Liver (tissue), 8 donors: ENCODE measurements at regions not wholly inside any gene's neighbourhood (a gene's known extent, or its start where the extent isn't known, plus 50 kb on each side); places are given as distances from the start of the nearest gene placed in this dataset.

Source experiments
- DNase-seq: peaks from one replicate; pipeline ENCODE4 v3.0.0-alpha.2; 2017; ENCODE audit warnings: low spot score
- H3K27ac ChIP-seq, 2 donors: one replicate each; pipeline ENCODE4 v1.7.0; 2013; ENCODE audit warnings: inconsistent platforms in 2 of 2, low read length in 2 of 2, control low read depth in 1 of 2, low read depth in 1 of 2, mild to moderate bottlenecking in 1 of 2
- H3K27me3 ChIP-seq, 4 donors: one replicate each; pipeline versions ENCODE4 v1.6.1 to v1.7.0; 2013; ENCODE audit warnings: low read length in 3 of 4, inconsistent platforms in 1 of 4, mild to moderate bottlenecking in 1 of 4, moderate library complexity in 1 of 4; ENCODE audit not compliant: control insufficient read depth in 4 of 4, insufficient read depth in 4 of 4
- H3K36me3 ChIP-seq, 4 donors: one replicate each; pipeline versions ENCODE4 v1.6.1 to v1.7.0; 2013; ENCODE audit warnings: low read length in 3 of 4, mild to moderate bottlenecking in 3 of 4, low read depth in 1 of 4, moderate library complexity in 1 of 4; ENCODE audit not compliant: control insufficient read depth in 4 of 4, insufficient read depth in 3 of 4
- H3K4me1 ChIP-seq, 4 donors: one replicate each; pipeline versions ENCODE4 v1.6.1 to v1.7.0; 2013; ENCODE audit warnings: low read length in 3 of 4, mild to moderate bottlenecking in 3 of 4, moderate library complexity in 1 of 4; ENCODE audit not compliant: control insufficient read depth in 4 of 4, insufficient read depth in 4 of 4
- H3K4me3 ChIP-seq, 3 donors: one replicate each; pipeline versions ENCODE4 v1.6.1 to v1.7.0; 2013; ENCODE audit warnings: low read length in 3 of 3, control low read depth in 1 of 3, low read depth in 1 of 3, mild to moderate bottlenecking in 1 of 3
- H3K9ac ChIP-seq, 2 donors: one replicate each; pipeline ENCODE4 v1.7.0; 2013; ENCODE audit warnings: low read length in 2 of 2, mild to moderate bottlenecking in 2 of 2, moderate library complexity in 2 of 2, control low read depth in 1 of 2, low read depth in 1 of 2
- H3K9me3 ChIP-seq, 4 donors: one replicate each; pipeline versions ENCODE4 v1.6.1 to v1.7.0; 2013; ENCODE audit warnings: low read length in 3 of 4; ENCODE audit not compliant: control insufficient read depth in 4 of 4
- ATF3 ChIP-seq: IDR thresholded peaks from 2 replicates; pipeline ENCODE4 v1.6.1; 2016; ENCODE audit warnings: antibody characterized with exemption
- CTCF ChIP-seq: fragments of 150-350 bp; IDR thresholded peaks from 2 replicates; pipeline ENCODE4 v1.5.1; 2017; ENCODE audit warnings: improper control_type of control experiment, low read depth, low read length; ENCODE audit not compliant: missing input control
- EGR1 ChIP-seq, 2 donors: IDR thresholded peaks; 2 replicates each; pipeline ENCODE4 v1.6.1; 2016 to 2018; ENCODE audit warnings: antibody characterized with exemption in 2 of 2, low read depth in 2 of 2
- FOXA1 ChIP-seq: IDR thresholded peaks from 2 replicates; pipeline ENCODE4 v1.6.1; 2016; ENCODE audit warnings: antibody characterized with exemption
- FOXA2 ChIP-seq: IDR thresholded peaks from 2 replicates; pipeline ENCODE4 v1.6.1; 2016; ENCODE audit warnings: antibody characterized with exemption
- GABPA ChIP-seq, 2 donors: IDR thresholded peaks in 1 of 2; conservative IDR thresholded peaks in 1 of 2; 2 replicates each; pipeline ENCODE4 v1.6.1; 2016; ENCODE audit warnings: antibody characterized with exemption in 2 of 2, mild to moderate bottlenecking in 1 of 2, moderate library complexity in 1 of 2
- HNF4A ChIP-seq, 2 donors: conservative IDR thresholded peaks; 2 replicates each; pipeline ENCODE4 v1.6.1; 2016; ENCODE audit warnings: antibody characterized with exemption in 2 of 2, mild to moderate bottlenecking in 2 of 2
- HNF4G ChIP-seq: IDR thresholded peaks from 2 replicates; pipeline ENCODE4 v1.6.1; 2016; ENCODE audit warnings: antibody characterized with exemption
- JUND ChIP-seq, 2 donors: IDR thresholded peaks; 2 replicates each; pipeline ENCODE4 v1.6.1; 2016; ENCODE audit warnings: antibody characterized with exemption in 2 of 2
- MAX ChIP-seq: IDR thresholded peaks from 2 replicates; pipeline ENCODE4 v1.6.1; 2016; ENCODE audit warnings: antibody characterized with exemption
- RAD21 ChIP-seq, 2 donors: IDR thresholded peaks; 2 replicates each; pipeline ENCODE4 v1.6.1; 2016; ENCODE audit warnings: antibody characterized with exemption in 2 of 2, mild to moderate bottlenecking in 2 of 2
- REST ChIP-seq: IDR thresholded peaks from 2 replicates; pipeline ENCODE4 v1.6.1; 2016; ENCODE audit warnings: antibody characterized with exemption, mild to moderate bottlenecking
- RXRA ChIP-seq, 2 donors: IDR thresholded peaks; 2 replicates each; pipeline ENCODE4 v1.6.1; 2017 to 2018; ENCODE audit warnings: antibody characterized with exemption in 2 of 2, mild to moderate bottlenecking in 1 of 2
- TAF1 ChIP-seq: conservative IDR thresholded peaks from 2 replicates; pipeline ENCODE4 v1.6.1; 2016; ENCODE audit warnings: antibody characterized with exemption, mild to moderate bottlenecking
- YY1 ChIP-seq: IDR thresholded peaks from 2 replicates; pipeline ENCODE4 v1.6.1; 2016; ENCODE audit warnings: antibody characterized with exemption, mild to moderate bottlenecking
- ZBTB33 ChIP-seq: IDR thresholded peaks from 2 replicates; pipeline ENCODE4 v1.6.1; 2016; ENCODE audit warnings: antibody characterized with exemption
- WGBS: extraction: QIAGEN DNeasy Blood & Tissue Kit; methylation state at CpG from one replicate; pipeline ENCODE4 v1.1.7; 2013; 5-methylcytosine and 5-hydroxymethylcytosine counted together
- donor health status: healthy.
- donor health status: healthy.
- donor health status: healthy.
- donor health status: healthy.
- donor health status: healthy.

- Histone ChIP-seq H3K27me3 (peaks cover 0 to 4% (median under 1%) of the 10 kb centered on the region in 4 donors), H3K4me1 (peaks cover 0 to 3% (median 0%) of the 10 kb centered on the region in 4 donors), H3K27ac (no peak overlapping the region), H3K9me3 (peaks cover 0 to 5% (median 0%) of the 10 kb centered on the region in 4 donors), H3K9ac (no peak overlapping the region), H3K36me3 (no peaks in the 10 kb centered on the region), H3K4me3 (no peak overlapping the region)
- 83% methylated on average over 6 of the region's 6 CpGs for WGBS
- TF ChIP-seq HNF4A (conservative IDR thresholded peaks at IDR 0.05), result no peak
- no peak for TF ChIP-seq YY1
- no peak for TF ChIP-seq RXRA (IDR thresholded peaks at IDR 0.05)
- TF ChIP-seq TAF1, result no peak
- TF ChIP-seq ZBTB33, result no peak
- no peak for TF ChIP-seq JUND (IDR thresholded peaks at IDR 0.05)
- no peak for TF ChIP-seq MAX
- no peak for TF ChIP-seq CTCF
- TF ChIP-seq GABPA (IDR thresholded peaks at IDR 0.05 in 1 of 2, conservative IDR thresholded peaks at IDR 0.05 in 1 of 2), result no peak
- TF ChIP-seq FOXA1, result no peak
- TF ChIP-seq EGR1 (IDR thresholded peaks at IDR 0.05; ENCODE audit: low read depth in 2 of 2), result no peak
- TF ChIP-seq FOXA2, result no peak
- no peak for TF ChIP-seq REST
- TF ChIP-seq ATF3, result no peak
- TF ChIP-seq RAD21 (IDR thresholded peaks at IDR 0.05), result no peak
- TF ChIP-seq HNF4G, result no peak
- no peak for DNase-seq
These were observed 233.2 kb upstream of the PBX1 start for GRCh38 chr1:164325786-164326185.

GRCh38 chr1:164333387-164333786, 225.6 kb upstream of the PBX1 start:
- H3K27ac ChIP-seq, result no peak overlapping the region
- no peaks in the 10 kb centered on the region for H3K27me3 ChIP-seq
- H3K4me1 ChIP-seq, result no peaks in the 10 kb centered on the region
- no peak overlapping the region for H3K4me3 ChIP-seq
- H3K9me3 ChIP-seq, result no peaks in the 10 kb centered on the region
- no peaks in the 10 kb centered on the region for H3K36me3 ChIP-seq
- 84% methylated on average over 5 of the region's 5 CpGs for WGBS
- no peak overlapping the region for H3K9ac ChIP-seq
- DNase-seq, result no peak
- no peak for TF ChIP-seq MAX
- TF ChIP-seq HNF4G, result no peak
- TF ChIP-seq RAD21 (IDR thresholded peaks at IDR 0.05), result no peak
- no peak for TF ChIP-seq YY1
- TF ChIP-seq ATF3, result no peak
- no peak for TF ChIP-seq TAF1
- no peak for TF ChIP-seq REST
- no peak for TF ChIP-seq CTCF
- TF ChIP-seq HNF4A (conservative IDR thresholded peaks at IDR 0.05), result no peak
- TF ChIP-seq RXRA (IDR thresholded peaks at IDR 0.05), result no peak
